ENCODE measurements at regions not wholly inside any gene's neighbourhood (a gene's known extent, or its start where the extent isn't known, plus 50 kb on each side); places are given as distances from the start of the nearest gene placed in this dataset.
A peak's percentile ranks its signal among the peaks of the same experiment; 100 is the strongest.

GRCh38 chr5:124664287-124664686, 82.2 kb downstream of the ZNF608 start:
- no peak overlapping the region for H3K4me3 ChIP-seq (ENCODE audit: low read depth, low read length)
- TF ChIP-seq CTCF (IDR thresholded peaks at IDR 0.05; ENCODE audit: insufficient read depth, low read depth, low read length) = no peak
- no peak for DNase-seq (ENCODE audit: low read depth)
- no peaks in the 10 kb centered on the region for H3K36me3 ChIP-seq (ENCODE audit: control insufficient read depth, insufficient read depth, low read length)
- CTCF ChIA-PET = interaction anchor here (1.4 kb wide), 1 partner anchor 18 kb away, joined by 4 read pairs; no protein-coding TSS in a partner anchor
- POLR2A ChIA-PET = no interaction called here
- H3K27me3 ChIP-seq (ENCODE audit: control insufficient read depth, insufficient read depth, low read length) = no peaks in the 10 kb centered on the region

- CTCF ChIA-PET = interaction anchor here (1.4 kb wide), 1 partner anchor 19 kb away, joined by 4 read pairs; no protein-coding TSS in a partner anchor
- Histone ChIP-seq H3K27me3 (ENCODE audit: control insufficient read depth, insufficient read depth, low read length) (no peaks in the 10 kb centered on the region), H3K36me3 (ENCODE audit: control insufficient read depth, insufficient read depth, low read length) (no peaks in the 10 kb centered on the region), H3K4me3 (ENCODE audit: low read depth, low read length) (no peak overlapping the region)
- no peak for DNase-seq (ENCODE audit: low read depth)
- POLR2A ChIA-PET = interaction anchor here (0.5 kb wide), 1 partner anchor 209 kb away, joined by 10 read pairs; no protein-coding TSS in a partner anchor
- TF ChIP-seq CTCF (IDR thresholded peaks at IDR 0.05; ENCODE audit: insufficient read depth, low read depth, low read length) = no peak
Observed at GRCh38 chr5:124663101-124663506, 83.3 kb downstream of the ZNF608 start.

- POLR2A ChIA-PET = no interaction called here
- CTCF ChIA-PET = no interaction called here
Observed at GRCh38 chr5:124662181-124662781, 84.2 kb downstream of the ZNF608 start.

GRCh38 chr5:124661317-124662141, 84.9 kb downstream of the ZNF608 start:
- no peak for TF ChIP-seq CTCF (IDR thresholded peaks at IDR 0.05; ENCODE audit: insufficient read depth, low read depth, low read length)
- DNase-seq (ENCODE audit: low read depth) = peak; percentile 50
- CTCF ChIA-PET = interaction anchor here (0.6 to 1.1 kb wide), 3 partner anchors 10 to 49 kb away, joined by 3 read pairs; no protein-coding TSS in a partner anchor
- Histone ChIP-seq H3K36me3 (ENCODE audit: control insufficient read depth, insufficient read depth, low read length) (no peaks in the 10 kb centered on the region), H3K27me3 (ENCODE audit: control insufficient read depth, insufficient read depth, low read length) (no peaks in the 10 kb centered on the region), H3K4me3 (ENCODE audit: low read depth, low read length) (no peak overlapping the region)
- POLR2A ChIA-PET = no interaction called here

More at GRCh38 chr5:124662181-124662781, 84.2 kb downstream of the ZNF608 start:
- Histone ChIP-seq H3K27me3 (ENCODE audit: control insufficient read depth, insufficient read depth, low read length) (no peaks in the 10 kb centered on the region), H3K4me3 (ENCODE audit: low read depth, low read length) (no peak overlapping the region), H3K36me3 (ENCODE audit: control insufficient read depth, insufficient read depth, low read length) (no peaks in the 10 kb centered on the region)
- DNase-seq (ENCODE audit: low read depth) = no peak
- TF ChIP-seq CTCF (IDR thresholded peaks at IDR 0.05; ENCODE audit: insufficient read depth, low read depth, low read length) = no peak
